Testis (tissue), 2 donors: ENCODE measurements at regions not wholly inside any gene's neighbourhood (a gene's known extent, or its start where the extent isn't known, plus 50 kb on each side); places are given as distances from the start of the nearest gene placed in this dataset.

Experiments
- DNase-seq: peaks from one replicate; pipeline ENCODE4 v3.0.0-alpha.2; 2019
- H3K27ac ChIP-seq, 2 donors: fragments of 200-600 bp; sonication (generic); one replicate each; pipeline ENCODE4 v1.5.1; 2019
- H3K27me3 ChIP-seq: fragments of 200-600 bp; sonication (generic); one replicate; pipeline ENCODE4 v1.5.1; 2019
- H3K36me3 ChIP-seq: fragments of 200-600 bp; sonication (generic); one replicate; pipeline ENCODE4 v1.5.1; 2017; ENCODE audit warnings: low read depth; ENCODE audit errors: missing control alignments
- H3K4me1 ChIP-seq: fragments of 200-600 bp; sonication (generic); one replicate; pipeline ENCODE4 v1.5.1; 2019
- H3K4me3 ChIP-seq, 2 donors: fragments of 200-600 bp; sonication (generic); one replicate each; pipeline ENCODE4 v1.5.1; 2017 to 2019
- H3K9me3 ChIP-seq: fragments of 200-600 bp; sonication (generic); one replicate; pipeline ENCODE4 v1.5.1; 2017
- CTCF ChIP-seq, 3 experiments: fragments of 450-650 bp in 2 of 3; fragments of 200-600 bp in 1 of 3; sonication (generic) in 1 of 3; IDR thresholded peaks; one replicate each; pipeline ENCODE4 v1.5.1; 2016 to 2019; ENCODE audit warnings: antibody characterized with exemption in 3 of 3, mild to moderate bottlenecking in 2 of 3, moderate library complexity in 1 of 3
- POLR2A ChIP-seq: fragments of 450-650 bp; IDR thresholded peaks from one replicate; pipeline ENCODE4 v1.6.1; 2017; ENCODE audit warnings: antibody characterized with exemption, mild to moderate bottlenecking, moderate library complexity
- WGBS, 2 donors: methylation state at CpG; one replicate each; pipeline ENCODE4 v1.1.5; 2018; 5-methylcytosine and 5-hydroxymethylcytosine counted together
- intact Hi-C: fragments of 100-400 bp; cut with DNase I; formaldehyde crosslinking; loops from one replicate; pipeline ENCODE4 v1.15.1; 2023; ENCODE audit warnings: low total_unique reads

DNA sequence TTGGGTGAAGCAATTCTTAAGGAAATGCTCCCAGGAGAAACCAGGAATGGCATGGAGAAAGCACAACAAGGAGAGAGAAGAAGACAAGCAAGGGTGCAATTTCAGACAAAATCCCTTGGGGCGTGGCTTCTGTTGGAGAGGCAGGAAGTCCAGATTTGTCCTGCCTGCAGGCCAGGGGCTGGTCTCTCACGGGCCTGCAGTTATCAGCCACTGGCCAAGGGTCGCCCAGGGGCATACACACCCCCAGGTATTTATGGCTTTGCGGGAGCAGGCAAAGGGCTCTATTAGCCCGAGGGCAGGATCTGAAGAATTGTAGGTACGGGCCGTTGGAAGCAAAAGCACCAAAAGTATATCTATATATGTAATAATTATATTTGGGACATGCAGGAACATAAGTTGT lies 87.7 kb downstream of the IYD start:
- Histone ChIP-seq H3K9me3 (no peaks in the 10 kb centered on the region), H3K4me1 (no peaks in the 10 kb centered on the region), H3K36me3 (no peaks in the 10 kb centered on the region), H3K27ac (no peak overlapping the region), H3K4me3 (no peak overlapping the region), H3K27me3 (no peaks in the 10 kb centered on the region)
- intact Hi-C loops = no loop called here
- DNase-seq = no peak
- 88 to 94% methylated on average over 7 of the region's 7 CpGs for WGBS, 2 donors
- no peak for TF ChIP-seq POLR2A
- TF ChIP-seq CTCF (IDR thresholded peaks at IDR 0.05) = no peak

GRCh38 chr6:150456902-150457643 lies 88.3 kb downstream of the IYD start:
- H3K36me3 ChIP-seq = no peaks in the 10 kb centered on the region
- no peak for DNase-seq
- no peak overlapping the region for H3K27ac ChIP-seq
- WGBS, 2 donors = 83 to 85% methylated on average over 7 of the region's 7 CpGs
- H3K27me3 ChIP-seq = no peaks in the 10 kb centered on the region
- TF ChIP-seq CTCF (IDR thresholded peaks at IDR 0.05) = no peak
- no peaks in the 10 kb centered on the region for H3K9me3 ChIP-seq
- H3K4me1 ChIP-seq = no peaks in the 10 kb centered on the region
- no peak overlapping the region for H3K4me3 ChIP-seq
- intact Hi-C loops = no loop called here

GRCh38 chr6:150458579-150458978 lies 89.8 kb downstream of the IYD start:
- intact Hi-C loops = no loop called here
- Histone ChIP-seq H3K27me3 (no peaks in the 10 kb centered on the region), H3K9me3 (no peaks in the 10 kb centered on the region), H3K27ac (no peak overlapping the region), H3K4me3 (no peak overlapping the region), H3K4me1 (no peaks in the 10 kb centered on the region), H3K36me3 (no peaks in the 10 kb centered on the region)
- TF ChIP-seq CTCF (IDR thresholded peaks at IDR 0.05) = no peak
- TF ChIP-seq POLR2A = no peak
- 70 to 79% methylated on average over 5 of the region's 5 CpGs for WGBS, 2 donors
- no peak for DNase-seq

- H3K4me3 ChIP-seq = no peak overlapping the region
- TF ChIP-seq POLR2A = no peak
- intact Hi-C loops = no loop called here
- no peaks in the 10 kb centered on the region for H3K9me3 ChIP-seq
- no peaks in the 10 kb centered on the region for H3K36me3 ChIP-seq
- no peak overlapping the region for H3K27ac ChIP-seq
- 96 to 98% methylated on average over 5 of the region's 5 CpGs for WGBS, 2 donors
- H3K4me1 ChIP-seq = no peaks in the 10 kb centered on the region
- no peaks in the 10 kb centered on the region for H3K27me3 ChIP-seq
- DNase-seq = no peak
Observed at GRCh38 chr6:150463852-150464251, 95.0 kb downstream of the IYD start.

GRCh38 chr6:150464966-150465365 lies 96.2 kb downstream of the IYD start:
- intact Hi-C loops = no loop called here
- Histone ChIP-seq H3K9me3 (no peaks in the 10 kb centered on the region), H3K27me3 (no peaks in the 10 kb centered on the region), H3K27ac (no peak overlapping the region), H3K4me1 (no peaks in the 10 kb centered on the region), H3K36me3 (no peaks in the 10 kb centered on the region), H3K4me3 (no peak overlapping the region)
- no peak for DNase-seq
- WGBS, 2 donors = 72 to 83% methylated on average over 2 of the region's 2 CpGs
- TF ChIP-seq POLR2A = no peak

DNA sequence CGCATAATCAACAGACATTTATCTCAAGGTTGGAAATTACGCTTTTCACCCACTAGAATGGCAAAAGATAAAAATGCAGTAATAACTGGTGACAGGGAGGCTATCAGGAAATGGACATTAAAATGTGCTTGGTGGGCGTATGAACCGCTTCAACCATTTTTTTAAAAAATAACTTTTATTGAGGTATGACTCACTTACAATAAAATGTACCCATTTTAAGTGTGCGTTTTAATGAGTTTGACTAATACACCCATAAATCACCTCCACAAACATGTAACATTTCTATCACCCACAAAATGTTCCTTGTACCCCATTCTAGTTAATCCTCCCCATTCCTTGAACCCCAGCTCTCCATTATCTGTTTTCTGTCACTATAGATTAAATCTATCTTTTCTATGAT lies 96.8 kb downstream of the IYD start:
- intact Hi-C loops = no loop called here

More for the DNA sequence above, 96.8 kb downstream of the IYD start:
- no peaks in the 10 kb centered on the region for H3K36me3 ChIP-seq
- TF ChIP-seq CTCF (IDR thresholded peaks at IDR 0.05) (no peak), POLR2A (no peak)
- DNase-seq = no peak
- no peaks in the 10 kb centered on the region for H3K27me3 ChIP-seq
- no peak overlapping the region for H3K27ac ChIP-seq
- no peaks in the 10 kb centered on the region for H3K9me3 ChIP-seq
- no peak overlapping the region for H3K4me3 ChIP-seq
- WGBS, 2 donors = 86 to 91% methylated on average over 5 of the region's 5 CpGs
- H3K4me1 ChIP-seq = no peaks in the 10 kb centered on the region
